NCI-H748 (cell line): ENCODE measurements at regions not wholly inside any gene's neighbourhood (a gene's known extent, or its start where the extent isn't known, plus 50 kb on each side); places are given as distances from the start of the nearest gene placed in this dataset.

Experiments
- DNase-seq: peaks from one replicate; lab custom pipeline; 2025; ENCODE audit not compliant: unreplicated experiment; lab: John Stamatoyannopoulos, UW

GRCh38 chr6:78577585-78577984 is 289.8 kb upstream of the IRAK1BP1 start:
- peak; percentile 63 for DNase-seq

GRCh38 chr6:78578430-78578829 is 288.9 kb upstream of the IRAK1BP1 start:
- peak; percentile 98 for DNase-seq

GRCh38 chr6:78580923-78581322 is 286.4 kb upstream of the IRAK1BP1 start:
- DNase-seq, result peak; percentile 37

GRCh38 chr6:78583079-78583478 is 284.3 kb upstream of the IRAK1BP1 start:
- DNase-seq, result no peak

- DNase-seq, result peak; percentile 93
Observed at GRCh38 chr6:78589436-78589835, 277.9 kb upstream of the IRAK1BP1 start.

- DNase-seq, result no peak
Observed at GRCh38 chr6:78593898-78594667, 273.3 kb upstream of the IRAK1BP1 start.

GRCh38 chr6:78594668-78595066 is 272.7 kb upstream of the IRAK1BP1 start:
- DNase-seq, result no peak

- DNase-seq, result no peak
Observed at GRCh38 chr6:78597966-78598365, 269.4 kb upstream of the IRAK1BP1 start.

- no peak for DNase-seq
Observed at GRCh38 chr6:78598966-78599365, 268.4 kb upstream of the IRAK1BP1 start.

GRCh38 chr6:78599526-78599925 is 267.8 kb upstream of the IRAK1BP1 start:
- DNase-seq, result no peak

- DNase-seq, result no peak
Observed at GRCh38 chr6:78605909-78606446, 261.4 kb upstream of the IRAK1BP1 start.

- DNase-seq, result no peak
Observed at GRCh38 chr6:78607189-78607588, 260.2 kb upstream of the IRAK1BP1 start.

- DNase-seq, result peak; percentile 75
Observed at GRCh38 chr6:78611102-78611620, 256.2 kb upstream of the IRAK1BP1 start.

- peak; percentile 37 for DNase-seq
Observed at GRCh38 chr6:78611886-78612480, 255.4 kb upstream of the IRAK1BP1 start.

- no peak for DNase-seq
Observed at GRCh38 chr6:78614961-78615360, 252.4 kb upstream of the IRAK1BP1 start.

- DNase-seq, result no peak
Observed at GRCh38 chr6:78615430-78615904, 251.9 kb upstream of the IRAK1BP1 start.

- no peak for DNase-seq
Observed at GRCh38 chr6:78618970-78619369, 248.4 kb upstream of the IRAK1BP1 start.

GRCh38 chr6:78623554-78623953 is 243.8 kb upstream of the IRAK1BP1 start:
- DNase-seq, result no peak

- DNase-seq, result no peak
Observed at GRCh38 chr6:78629154-78629721, 238.1 kb upstream of the IRAK1BP1 start.

GRCh38 chr6:78629836-78630235 is 237.5 kb upstream of the IRAK1BP1 start:
- DNase-seq, result no peak

- no peak for DNase-seq
Observed at GRCh38 chr6:78631976-78632375, 235.4 kb upstream of the IRAK1BP1 start.
